ENCODE measurements at regions not wholly inside any gene's neighbourhood (a gene's known extent, or its start where the extent isn't known, plus 50 kb on each side); places are given as distances from the start of the nearest gene placed in this dataset.
A peak's percentile ranks its signal among the peaks of the same experiment; 100 is the strongest.

GRCh38 chr1:78419309-78419708 is 71.5 kb upstream of the PTGFR start:
- TF ChIP-seq POLR2AphosphoS5 (IDR thresholded peaks at IDR 0.05) (peak in 1 of 3 donors; percentile 44), CTCF (IDR thresholded peaks at IDR 0.05) (no peak), POLR2A (IDR thresholded peaks at IDR 0.05) (no peak)
- Histone ChIP-seq H3K4me1 (no peaks in the 10 kb centered on the region), H3K9me3 (no peaks in the 10 kb centered on the region), H3K27me3 (no peaks in the 10 kb centered on the region), H3K36me3 (no peaks in the 10 kb centered on the region), H3K27ac (no peak overlapping the region), H3K4me3 (no peak overlapping the region)
- no peak for DNase-seq (ENCODE audit: low spot score in 2 of 2)
- intact Hi-C loops (cut with DNase I; ENCODE audit: low total_unique reads), result no loop called here

GRCh38 chr1:78420181-78420580 is 70.6 kb upstream of the PTGFR start:
- intact Hi-C loops (cut with DNase I; ENCODE audit: low total_unique reads), result no loop called here
- no peak overlapping the region for H3K4me3 ChIP-seq
- H3K27ac ChIP-seq, result no peak overlapping the region
- no peaks in the 10 kb centered on the region for H3K9me3 ChIP-seq
- H3K27me3 ChIP-seq, result no peaks in the 10 kb centered on the region
- DNase-seq (ENCODE audit: low spot score in 2 of 2), result no peak
- no peaks in the 10 kb centered on the region for H3K36me3 ChIP-seq
- no peaks in the 10 kb centered on the region for H3K4me1 ChIP-seq
- TF ChIP-seq POLR2AphosphoS5 (IDR thresholded peaks at IDR 0.05) (no peak), CTCF (IDR thresholded peaks at IDR 0.05) (no peak), POLR2A (IDR thresholded peaks at IDR 0.05) (no peak)

GRCh38 chr1:78420688-78421087 is 70.1 kb upstream of the PTGFR start:
- no peak for TF ChIP-seq POLR2A (IDR thresholded peaks at IDR 0.05)
- TF ChIP-seq CTCF (IDR thresholded peaks at IDR 0.05), result no peak
- TF ChIP-seq POLR2AphosphoS5 (IDR thresholded peaks at IDR 0.05), result no peak
- Histone ChIP-seq H3K36me3 (no peaks in the 10 kb centered on the region), H3K27ac (no peak overlapping the region), H3K4me1 (no peaks in the 10 kb centered on the region), H3K4me3 (no peak overlapping the region), H3K27me3 (no peaks in the 10 kb centered on the region), H3K9me3 (no peaks in the 10 kb centered on the region)
- no peak for DNase-seq (ENCODE audit: low spot score in 2 of 2)
- intact Hi-C loops (cut with DNase I; ENCODE audit: low total_unique reads), result no loop called here

GRCh38 chr1:78424720-78425119 is 66.1 kb upstream of the PTGFR start:
- Histone ChIP-seq H3K27me3 (no peaks in the 10 kb centered on the region), H3K36me3 (no peaks in the 10 kb centered on the region), H3K4me3 (no peak overlapping the region), H3K9me3 (no peaks in the 10 kb centered on the region), H3K27ac (no peak overlapping the region), H3K4me1 (no peaks in the 10 kb centered on the region)
- DNase-seq (ENCODE audit: low spot score in 2 of 2), result no peak
- TF ChIP-seq POLR2A (IDR thresholded peaks at IDR 0.05) (no peak), POLR2AphosphoS5 (IDR thresholded peaks at IDR 0.05) (no peak), CTCF (IDR thresholded peaks at IDR 0.05) (no peak)
- intact Hi-C loops (cut with DNase I; ENCODE audit: low total_unique reads), result no loop called here

- intact Hi-C loops (cut with DNase I; ENCODE audit: low total_unique reads), result no loop called here
- no peak for DNase-seq (ENCODE audit: low spot score in 2 of 2)
- Histone ChIP-seq H3K4me1 (no peaks in the 10 kb centered on the region), H3K4me3 (no peak overlapping the region), H3K27me3 (no peaks in the 10 kb centered on the region), H3K36me3 (no peaks in the 10 kb centered on the region), H3K27ac (no peak overlapping the region), H3K9me3 (no peaks in the 10 kb centered on the region)
- TF ChIP-seq POLR2AphosphoS5 (IDR thresholded peaks at IDR 0.05) (no peak), POLR2A (IDR thresholded peaks at IDR 0.05) (no peak), CTCF (IDR thresholded peaks at IDR 0.05) (no peak)
These were observed 64.4 kb upstream of the PTGFR start for GRCh38 chr1:78426408-78426807.
